Fibroblast of skin of left biceps (primary cell): ENCODE measurements at regions not wholly inside any gene's neighbourhood (a gene's known extent, or its start where the extent isn't known, plus 50 kb on each side); places are given as distances from the start of the nearest gene placed in this dataset.

Experiments
- DNase-seq, 2 experiments: peaks; one replicate each; pipeline ENCODE4 v3.0.0-alpha.2; 2013; ENCODE audit warnings: low read depth in 2 of 2

- DNase-seq, result no peak
These were observed 65.8 kb downstream of the ETAA1 start for GRCh38 chr2:67462738-67463496.

DNA sequence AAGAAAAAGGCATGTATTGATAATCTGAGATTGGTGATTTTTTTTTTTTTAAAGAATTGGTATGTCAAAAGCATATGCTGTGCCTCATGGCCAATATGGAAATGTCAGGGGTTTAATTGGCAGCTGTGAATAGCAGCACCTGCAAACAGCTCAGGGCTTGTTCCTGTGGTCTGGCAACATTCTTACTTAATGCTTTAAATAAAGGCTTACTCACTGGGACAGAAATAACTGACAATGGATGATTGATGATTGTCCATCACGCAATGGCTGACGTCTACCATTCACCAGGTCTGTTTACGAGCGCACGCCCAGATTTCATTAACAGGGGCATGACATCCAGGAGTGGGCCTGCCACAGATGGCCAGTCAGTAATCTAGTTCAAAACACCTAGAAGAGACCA, 66.7 kb downstream of the ETAA1 start:
- no peak for DNase-seq

GRCh38 chr2:67465623-67466022, 68.5 kb downstream of the ETAA1 start:
- no peak for DNase-seq

- no peak for DNase-seq
These were observed 69.6 kb downstream of the ETAA1 start for GRCh38 chr2:67466734-67467133.

- DNase-seq, result no peak
These were observed 74.5 kb downstream of the ETAA1 start for GRCh38 chr2:67471681-67472080.

- peak; percentile 17 to 25 for DNase-seq
These were observed 80.0 kb downstream of the ETAA1 start for GRCh38 chr2:67476809-67477790.

- no peak for DNase-seq
These were observed 82.1 kb downstream of the ETAA1 start for GRCh38 chr2:67479261-67479660.

DNA sequence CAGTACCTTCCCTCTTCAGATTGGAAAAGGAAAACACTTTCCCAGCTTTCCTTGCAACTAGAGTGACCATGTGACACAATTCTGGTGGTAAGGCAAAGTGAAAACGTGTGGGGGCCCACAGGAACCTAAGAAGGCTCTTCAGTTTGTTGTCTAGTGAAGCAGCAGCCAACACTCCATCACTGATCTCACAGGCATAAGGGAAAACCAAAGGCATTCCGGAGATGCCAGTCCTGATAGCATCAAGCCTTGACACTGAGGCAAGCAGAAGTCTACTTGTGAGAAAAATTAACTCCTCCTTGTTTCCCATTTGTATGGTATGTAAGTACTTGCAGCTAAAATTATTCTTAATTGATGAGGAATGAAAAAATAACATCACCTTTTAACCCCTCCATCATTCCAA, 88.3 kb downstream of the ETAA1 start:
- DNase-seq, result peak in 1 of 2 experiments; percentile 4

DNA sequence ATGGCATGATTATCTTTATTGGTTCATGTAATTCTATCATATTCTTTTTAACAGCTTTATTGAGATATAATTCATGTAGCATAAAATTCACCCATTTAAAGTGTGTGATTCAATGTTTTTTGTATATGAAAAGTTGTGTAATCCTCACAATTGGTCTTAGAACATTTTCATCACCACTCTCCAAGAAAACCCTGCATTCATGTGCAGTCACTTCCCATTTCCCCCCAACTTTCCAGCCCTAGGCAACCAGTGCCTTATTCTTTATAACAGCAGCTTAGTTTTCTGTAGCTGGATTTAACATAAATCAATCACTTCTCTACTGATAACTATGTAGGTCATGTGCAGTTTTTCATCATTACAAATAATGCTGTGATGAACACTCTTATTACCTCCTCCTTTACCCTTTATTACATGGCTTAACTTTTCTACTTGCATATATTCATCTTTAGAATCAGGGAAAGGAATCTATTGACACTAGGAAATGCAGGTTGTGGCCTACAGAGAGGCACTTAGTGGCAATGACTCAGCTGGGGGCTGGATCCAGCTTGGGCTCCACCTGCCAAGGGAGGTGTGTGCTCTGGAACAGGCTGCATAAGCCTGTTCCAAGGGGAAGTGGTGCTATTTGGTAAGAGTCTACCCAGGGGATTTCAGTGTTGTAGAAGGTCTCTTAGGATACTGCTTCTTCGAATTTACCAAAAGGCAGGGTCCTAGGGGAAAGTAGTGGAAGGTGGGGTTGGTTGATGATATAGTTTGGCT, 89.1 kb downstream of the ETAA1 start:
- no peak for DNase-seq

DNA sequence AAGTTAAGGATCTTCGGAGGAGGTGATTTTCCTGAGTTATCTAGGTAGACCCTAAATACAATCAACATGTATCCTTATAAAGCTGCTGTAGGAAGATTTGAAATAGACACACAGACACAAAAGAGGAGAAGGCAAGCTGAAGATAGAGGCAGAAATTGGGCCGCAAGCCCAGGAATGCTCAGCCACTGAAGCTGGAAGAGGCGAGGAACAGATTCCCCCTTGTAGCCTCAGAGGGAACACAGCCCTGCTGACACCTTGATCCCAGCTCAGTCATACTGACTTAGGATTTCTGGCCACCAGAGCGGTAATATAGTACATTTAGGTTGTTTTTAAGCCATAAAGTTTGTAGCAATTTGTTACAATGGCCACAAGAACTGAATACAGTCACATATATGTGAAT, 90.9 kb downstream of the ETAA1 start:
- DNase-seq, result no peak

DNA sequence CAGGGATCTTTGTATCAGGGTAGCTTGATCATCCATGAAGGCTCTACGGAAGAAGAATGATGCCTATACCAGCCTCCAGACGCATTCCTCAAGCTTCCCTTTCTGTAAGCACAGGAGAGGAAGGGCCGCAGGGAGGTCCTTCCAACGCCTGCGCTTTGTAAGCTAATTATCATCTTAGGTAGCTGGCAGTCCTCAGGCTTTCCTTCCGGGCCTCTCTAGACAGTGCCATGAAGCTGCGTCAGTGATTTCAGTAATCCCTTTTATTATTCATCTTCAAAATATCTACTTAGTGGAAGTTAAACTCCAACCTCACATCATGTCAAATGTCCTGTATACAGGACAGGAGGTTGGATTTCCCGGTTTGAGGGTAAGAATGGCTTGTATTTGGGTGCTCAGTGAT, 92.3 kb downstream of the ETAA1 start:
- no peak for DNase-seq

- no peak for DNase-seq
These were observed 101.8 kb downstream of the ETAA1 start for GRCh38 chr2:67498931-67499330.

GRCh38 chr2:67499989-67500388, 102.9 kb downstream of the ETAA1 start:
- DNase-seq, result no peak

GRCh38 chr2:67500541-67500940, 103.4 kb downstream of the ETAA1 start:
- DNase-seq, result no peak

GRCh38 chr2:67502346-67503065, 105.4 kb downstream of the ETAA1 start:
- no peak for DNase-seq

DNA sequence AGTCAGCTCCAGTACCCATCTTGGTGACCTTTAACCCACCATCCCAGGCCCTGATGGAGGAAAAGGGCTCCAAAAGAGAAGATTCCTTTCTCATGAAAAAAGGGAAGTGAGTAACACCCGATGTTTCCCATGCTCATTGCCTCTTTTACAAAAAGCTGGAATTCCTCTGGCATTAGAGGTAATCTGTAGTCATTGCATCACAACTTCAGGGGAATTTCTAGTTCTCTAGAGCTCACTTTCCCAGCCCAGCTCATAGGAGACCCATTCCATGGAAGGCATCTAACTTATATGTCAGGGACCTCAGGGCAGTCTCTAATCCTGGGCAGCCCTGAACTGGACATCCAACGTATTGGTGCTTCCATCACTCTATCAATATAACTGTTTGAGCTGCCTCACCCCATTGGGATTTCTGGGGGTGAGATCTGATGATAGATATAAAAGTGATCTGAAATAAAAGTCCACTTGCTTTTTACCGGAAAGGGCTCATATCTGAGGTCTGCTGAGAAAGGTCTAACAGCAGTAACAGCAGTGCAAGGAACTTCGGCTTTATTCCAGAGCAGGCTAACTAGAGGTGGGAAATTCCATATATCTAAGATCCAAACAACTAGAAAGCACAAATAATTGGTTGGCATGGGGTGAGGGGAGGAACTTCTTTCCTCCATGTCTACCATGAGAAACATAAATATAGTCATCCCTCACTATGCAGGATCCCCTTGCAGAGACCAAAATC, 106.1 kb downstream of the ETAA1 start:
- DNase-seq, result peak; percentile 45 to 50

DNA sequence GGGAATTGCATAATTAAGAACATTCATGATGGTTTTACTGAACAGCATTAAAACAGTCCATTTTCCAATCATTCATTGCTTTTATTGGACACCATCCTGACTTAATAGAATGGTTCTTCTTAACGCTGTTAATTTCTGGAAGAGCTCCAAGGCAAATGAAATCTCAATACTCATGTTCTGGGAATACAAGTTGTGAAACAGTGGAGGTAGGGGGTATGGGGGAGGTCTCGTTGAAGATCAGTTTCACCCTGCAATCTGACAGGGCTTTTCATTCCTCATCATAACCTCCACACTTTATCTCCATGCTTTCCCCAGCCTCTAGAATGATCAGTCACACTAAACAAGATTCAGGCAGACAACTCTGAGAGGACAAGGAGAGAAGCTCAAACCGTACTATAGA, 113.6 kb downstream of the ETAA1 start:
- DNase-seq, result peak; percentile 79 to 86

GRCh38 chr2:67514515-67514914, 117.4 kb downstream of the ETAA1 start:
- DNase-seq, result peak in 1 of 2 experiments; percentile 19

- no peak for DNase-seq
These were observed 117.9 kb downstream of the ETAA1 start for GRCh38 chr2:67515056-67515455.

DNA sequence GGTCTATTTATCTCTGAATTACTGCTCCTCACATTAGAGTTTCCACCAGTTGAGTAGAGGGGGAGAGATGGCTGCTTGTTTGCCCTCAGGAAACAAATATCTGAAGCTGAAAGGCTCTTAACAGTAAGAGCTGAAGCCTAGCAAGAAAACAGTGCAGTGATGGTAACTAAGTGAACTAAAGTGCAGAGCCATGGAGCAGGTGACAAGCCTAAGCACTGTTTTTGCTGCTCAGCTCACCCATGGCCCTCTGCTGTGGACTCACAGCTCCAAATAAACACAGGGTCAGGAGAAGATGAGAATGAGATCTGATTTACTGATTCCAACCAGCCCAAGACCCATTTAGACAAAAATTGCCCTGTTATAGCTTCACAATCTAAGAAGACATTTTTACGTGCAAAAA, 118.4 kb downstream of the ETAA1 start:
- DNase-seq, result no peak

DNA sequence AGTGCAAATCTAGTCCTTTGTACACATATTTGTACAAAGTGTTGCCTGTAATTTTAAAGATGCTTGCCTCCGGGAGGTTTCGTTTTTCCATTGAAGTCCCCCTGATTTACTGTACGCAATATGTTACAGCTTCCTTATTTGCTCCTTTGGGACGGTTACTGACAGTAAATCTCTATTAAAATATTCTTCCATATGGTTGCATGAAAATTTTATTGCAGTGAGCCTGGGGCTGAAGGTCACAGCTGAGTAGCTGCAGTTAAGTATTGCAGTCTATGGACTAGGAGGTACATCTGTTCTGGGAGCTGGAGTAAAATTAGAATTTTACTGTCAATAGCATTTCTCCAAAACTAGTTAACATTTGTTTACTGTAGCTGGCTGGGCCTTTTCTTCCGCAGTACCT, 119.2 kb downstream of the ETAA1 start:
- DNase-seq, result no peak
